ENCODE measurements at regions not wholly inside any gene's neighbourhood (a gene's known extent, or its start where the extent isn't known, plus 50 kb on each side); places are given as distances from the start of the nearest gene placed in this dataset.

- no peak for TF ChIP-seq POLR2A (IDR thresholded peaks at IDR 0.05)
- TF ChIP-seq, protein P1, sequence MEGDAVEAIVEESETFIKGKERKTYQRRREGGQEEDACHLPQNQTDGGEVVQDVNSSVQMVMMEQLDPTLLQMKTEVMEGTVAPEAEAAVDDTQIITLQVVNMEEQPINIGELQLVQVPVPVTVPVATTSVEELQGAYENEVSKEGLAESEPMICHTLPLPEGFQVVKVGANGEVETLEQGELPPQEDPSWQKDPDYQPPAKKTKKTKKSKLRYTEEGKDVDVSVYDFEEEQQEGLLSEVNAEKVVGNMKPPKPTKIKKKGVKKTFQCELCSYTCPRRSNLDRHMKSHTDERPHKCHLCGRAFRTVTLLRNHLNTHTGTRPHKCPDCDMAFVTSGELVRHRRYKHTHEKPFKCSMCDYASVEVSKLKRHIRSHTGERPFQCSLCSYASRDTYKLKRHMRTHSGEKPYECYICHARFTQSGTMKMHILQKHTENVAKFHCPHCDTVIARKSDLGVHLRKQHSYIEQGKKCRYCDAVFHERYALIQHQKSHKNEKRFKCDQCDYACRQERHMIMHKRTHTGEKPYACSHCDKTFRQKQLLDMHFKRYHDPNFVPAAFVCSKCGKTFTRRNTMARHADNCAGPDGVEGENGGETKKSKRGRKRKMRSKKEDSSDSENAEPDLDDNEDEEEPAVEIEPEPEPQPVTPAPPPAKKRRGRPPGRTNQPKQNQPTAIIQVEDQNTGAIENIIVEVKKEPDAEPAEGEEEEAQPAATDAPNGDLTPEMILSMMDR (IDR thresholded peaks at IDR 0.05), result no peak
Observed at GRCh38 chr3:140829796-140830195, 111.8 kb upstream of the SLC25A36 start.

Data from lower leg skin (tissue), 3 donors.